ENCODE measurements at regions not wholly inside any gene's neighbourhood (a gene's known extent, or its start where the extent isn't known, plus 50 kb on each side); places are given as distances from the start of the nearest gene placed in this dataset.

DNA sequence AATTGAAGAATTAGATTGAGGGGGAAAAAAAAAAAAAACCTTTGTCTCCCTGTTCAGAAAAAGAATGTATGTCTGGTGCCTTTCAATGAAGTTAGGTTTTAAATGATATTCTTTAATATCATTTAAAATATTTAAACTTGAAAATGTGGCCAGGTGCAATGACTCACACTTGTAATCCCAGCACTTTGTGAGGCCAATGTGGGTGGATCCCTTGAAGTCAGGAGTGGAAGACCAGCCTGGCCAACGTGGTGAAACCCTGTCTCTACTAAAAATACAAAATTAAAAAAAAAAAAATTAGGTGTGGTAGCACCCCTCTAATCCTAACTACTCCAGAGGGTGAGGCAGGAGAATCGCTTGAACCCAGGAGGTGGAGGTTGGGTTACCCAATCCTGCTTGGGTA lies 111.1 kb upstream of the RASA1 start:
- H3K9me3 ChIP-seq: no peaks in the 10 kb centered on the region
- no peak for DNase-seq (ENCODE audit: low spot score in 2 of 2)
- no peaks in the 10 kb centered on the region for H3K4me1 ChIP-seq
- 70 to 72% methylated on average over 2 of the region's 2 CpGs for WGBS, 2 donors
- no peak overlapping the region for H3K4me3 ChIP-seq
- TF ChIP-seq EP300 (IDR thresholded peaks at IDR 0.05): no peak
- no peak for TF ChIP-seq POLR2A (IDR thresholded peaks at IDR 0.05)
- TF ChIP-seq, protein P1, sequence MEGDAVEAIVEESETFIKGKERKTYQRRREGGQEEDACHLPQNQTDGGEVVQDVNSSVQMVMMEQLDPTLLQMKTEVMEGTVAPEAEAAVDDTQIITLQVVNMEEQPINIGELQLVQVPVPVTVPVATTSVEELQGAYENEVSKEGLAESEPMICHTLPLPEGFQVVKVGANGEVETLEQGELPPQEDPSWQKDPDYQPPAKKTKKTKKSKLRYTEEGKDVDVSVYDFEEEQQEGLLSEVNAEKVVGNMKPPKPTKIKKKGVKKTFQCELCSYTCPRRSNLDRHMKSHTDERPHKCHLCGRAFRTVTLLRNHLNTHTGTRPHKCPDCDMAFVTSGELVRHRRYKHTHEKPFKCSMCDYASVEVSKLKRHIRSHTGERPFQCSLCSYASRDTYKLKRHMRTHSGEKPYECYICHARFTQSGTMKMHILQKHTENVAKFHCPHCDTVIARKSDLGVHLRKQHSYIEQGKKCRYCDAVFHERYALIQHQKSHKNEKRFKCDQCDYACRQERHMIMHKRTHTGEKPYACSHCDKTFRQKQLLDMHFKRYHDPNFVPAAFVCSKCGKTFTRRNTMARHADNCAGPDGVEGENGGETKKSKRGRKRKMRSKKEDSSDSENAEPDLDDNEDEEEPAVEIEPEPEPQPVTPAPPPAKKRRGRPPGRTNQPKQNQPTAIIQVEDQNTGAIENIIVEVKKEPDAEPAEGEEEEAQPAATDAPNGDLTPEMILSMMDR (IDR thresholded peaks at IDR 0.05): no peak
- H3K36me3 ChIP-seq: no peaks in the 10 kb centered on the region
- no peak overlapping the region for H3K27ac ChIP-seq
- H3K27me3 ChIP-seq: no peaks in the 10 kb centered on the region

DNA sequence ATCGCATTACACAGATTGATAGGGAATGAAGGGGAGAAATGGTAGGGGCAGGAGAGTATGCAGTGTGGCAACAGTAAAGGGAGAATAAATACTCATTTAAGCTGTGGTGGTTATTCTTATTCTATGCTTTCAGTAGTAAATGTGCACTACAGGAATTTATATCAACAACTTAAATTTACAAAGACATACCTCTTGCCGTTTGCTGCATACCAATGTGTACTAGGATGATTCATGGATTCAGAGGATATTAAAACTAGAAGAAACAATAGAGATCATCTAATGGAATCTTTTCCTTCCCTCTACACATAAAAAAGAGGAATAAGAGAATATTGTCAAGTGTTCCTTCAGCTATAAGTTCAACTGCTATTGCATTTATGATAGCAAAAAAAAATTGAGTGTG lies 103.3 kb upstream of the RASA1 start:
- 66 to 72% methylated on average over 2 of the region's 2 CpGs for WGBS, 2 donors
- H3K4me1 ChIP-seq: no peaks in the 10 kb centered on the region
- H3K27ac ChIP-seq: no peak overlapping the region
- no peak overlapping the region for H3K4me3 ChIP-seq
- no peaks in the 10 kb centered on the region for H3K9me3 ChIP-seq
- no peak for DNase-seq (ENCODE audit: low spot score in 2 of 2)
- no peaks in the 10 kb centered on the region for H3K27me3 ChIP-seq
- TF ChIP-seq, protein P1 (IDR thresholded peaks at IDR 0.05): no peak
- TF ChIP-seq POLR2A (IDR thresholded peaks at IDR 0.05) (no peak), EP300 (IDR thresholded peaks at IDR 0.05) (no peak)
- H3K36me3 ChIP-seq: no peaks in the 10 kb centered on the region

- Histone ChIP-seq H3K27me3 (no peaks in the 10 kb centered on the region), H3K36me3 (no peaks in the 10 kb centered on the region), H3K4me1 (no peaks in the 10 kb centered on the region), H3K27ac (no peak overlapping the region), H3K9me3 (no peaks in the 10 kb centered on the region), H3K4me3 (no peak overlapping the region)
- 66 to 73% methylated on average over 8 of the region's 8 CpGs for WGBS, 2 donors
- TF ChIP-seq POLR2A (IDR thresholded peaks at IDR 0.05) (no peak), EP300 (IDR thresholded peaks at IDR 0.05) (no peak)
- TF ChIP-seq, protein P1 (IDR thresholded peaks at IDR 0.05): no peak
- DNase-seq (ENCODE audit: low spot score in 2 of 2): no peak
Measured at GRCh38 chr5:87169300-87169991, 98.2 kb upstream of the RASA1 start.

DNA sequence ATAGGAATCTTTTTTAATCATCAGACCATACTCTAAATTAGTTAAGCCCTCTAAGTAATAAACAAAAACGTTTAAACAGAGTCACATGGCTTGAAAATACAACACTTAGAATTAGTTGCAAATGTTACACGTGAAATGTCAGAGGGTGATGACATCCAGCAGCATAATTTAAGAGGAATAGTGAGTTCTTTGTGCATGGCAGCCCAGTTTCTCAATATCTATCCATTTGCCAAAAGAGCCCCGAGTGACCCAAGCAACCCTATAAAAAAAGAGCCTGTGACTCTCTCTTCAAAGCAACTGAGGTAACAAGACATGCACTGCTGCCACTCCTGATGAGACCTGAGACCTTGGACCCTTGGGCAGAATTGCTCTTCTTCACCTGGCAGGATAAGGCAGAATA lies 96.9 kb upstream of the RASA1 start:
- Histone ChIP-seq H3K27ac (no peak overlapping the region), H3K9me3 (no peaks in the 10 kb centered on the region), H3K4me1 (no peaks in the 10 kb centered on the region), H3K4me3 (no peak overlapping the region), H3K36me3 (no peaks in the 10 kb centered on the region), H3K27me3 (no peaks in the 10 kb centered on the region)
- no peak for DNase-seq (ENCODE audit: low spot score in 2 of 2)
- 19 to 33% methylated on average over 3 of the region's 3 CpGs for WGBS, 2 donors
- TF ChIP-seq, protein P1 (IDR thresholded peaks at IDR 0.05): no peak
- TF ChIP-seq POLR2A (IDR thresholded peaks at IDR 0.05) (no peak), EP300 (IDR thresholded peaks at IDR 0.05) (no peak)

DNA sequence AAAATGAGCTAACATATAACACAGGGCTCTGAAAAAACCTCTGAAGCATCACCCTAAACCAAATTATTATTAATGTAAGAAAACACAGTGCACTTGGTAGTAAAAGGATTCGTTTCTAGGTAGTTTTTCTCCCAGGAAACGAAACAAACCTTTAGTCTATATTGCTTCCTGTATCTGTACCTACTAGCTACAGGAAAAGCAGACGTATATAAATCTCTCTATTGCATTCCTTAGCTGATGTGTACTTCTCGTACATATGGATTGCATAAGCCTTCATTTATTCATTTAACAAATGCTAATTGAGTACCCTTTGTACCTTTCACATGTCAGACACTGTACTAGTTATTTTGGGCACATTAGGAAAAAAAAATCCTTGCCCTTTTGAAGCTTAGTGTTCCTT lies 85.0 kb upstream of the RASA1 start:
- DNase-seq (ENCODE audit: low spot score in 2 of 2): no peak
- no peaks in the 10 kb centered on the region for H3K9me3 ChIP-seq
- WGBS, 2 donors: 52 to 58% methylated on average over 4 of the region's 4 CpGs
- H3K27me3 ChIP-seq: no peaks in the 10 kb centered on the region
- H3K27ac ChIP-seq: no peak overlapping the region
- TF ChIP-seq POLR2A (IDR thresholded peaks at IDR 0.05): no peak
- H3K4me1 ChIP-seq: no peaks in the 10 kb centered on the region
- no peak overlapping the region for H3K4me3 ChIP-seq
- no peaks in the 10 kb centered on the region for H3K36me3 ChIP-seq

- Histone ChIP-seq H3K27ac (no peak overlapping the region), H3K27me3 (no peaks in the 10 kb centered on the region), H3K36me3 (no peaks in the 10 kb centered on the region), H3K4me3 (no peak overlapping the region), H3K9me3 (no peaks in the 10 kb centered on the region), H3K4me1 (no peaks in the 10 kb centered on the region)
- WGBS, 2 donors: 79 to 86% methylated on average over 3 of the region's 3 CpGs
- DNase-seq (ENCODE audit: low spot score in 2 of 2): no peak
- TF ChIP-seq POLR2A (IDR thresholded peaks at IDR 0.05): no peak
- TF ChIP-seq, protein P1 (IDR thresholded peaks at IDR 0.05): no peak
- TF ChIP-seq EP300 (IDR thresholded peaks at IDR 0.05): no peak
Measured at GRCh38 chr5:87183896-87184295, 83.8 kb upstream of the RASA1 start.
